ENCODE measurements at regions not wholly inside any gene's neighbourhood (a gene's known extent, or its start where the extent isn't known, plus 50 kb on each side); places are given as distances from the start of the nearest gene placed in this dataset.

GRCh38 chr10:44202952-44203351 lies 181.9 kb downstream of the CXCL12 start:
- CTCF ChIA-PET, result interaction anchor here (0.6 kb wide), 1 partner anchor 532 kb away, joined by 3 read pairs; no protein-coding TSS in a partner anchor
- no peak overlapping the region for H3K27ac ChIP-seq (ENCODE audit: low read depth, low read length)
- no peak for DNase-seq (ENCODE audit: low read depth, low spot score)
- POLR2A ChIA-PET, result no interaction called here
- no peak for TF ChIP-seq CTCF (IDR thresholded peaks at IDR 0.05; ENCODE audit: low read depth, low read length)
- H3K9me3 ChIP-seq (ENCODE audit: control insufficient read depth, insufficient read depth, low read length), result peaks cover 7% of the 10 kb centered on the region
- no peak overlapping the region for H3K4me3 ChIP-seq (ENCODE audit: low read depth, low read length)
- H3K27me3 ChIP-seq (ENCODE audit: control insufficient read depth, insufficient read depth, low read length), result peaks cover 4% of the 10 kb centered on the region

- peaks cover 3% of the 10 kb centered on the region for H3K27me3 ChIP-seq (ENCODE audit: control insufficient read depth, insufficient read depth, low read length)
- peaks cover 7% of the 10 kb centered on the region for H3K9me3 ChIP-seq (ENCODE audit: control insufficient read depth, insufficient read depth, low read length)
- ChIA-PET CTCF (interaction anchor here (0.7 kb wide), 1 partner anchor 50 kb away, joined by 6 read pairs; no protein-coding TSS in a partner anchor), POLR2A (no interaction called here)
- H3K27ac ChIP-seq (ENCODE audit: low read depth, low read length), result no peak overlapping the region
- H3K4me3 ChIP-seq (ENCODE audit: low read depth, low read length), result no peak overlapping the region
- TF ChIP-seq CTCF (IDR thresholded peaks at IDR 0.05; ENCODE audit: low read depth, low read length), result no peak
- no peak for DNase-seq (ENCODE audit: low read depth, low spot score)
These were observed 183.2 kb downstream of the CXCL12 start for GRCh38 chr10:44201656-44202055.

- CTCF ChIA-PET, result interaction anchor here (0.6 to 0.7 kb wide), 2 partner anchors 50 to 181 kb away, joined by 5 to 6 read pairs; no protein-coding TSS in a partner anchor
- Histone ChIP-seq H3K27ac (ENCODE audit: low read depth, low read length) (no peak overlapping the region), H3K27me3 (ENCODE audit: control insufficient read depth, insufficient read depth, low read length) (no peaks in the 10 kb centered on the region), H3K4me3 (ENCODE audit: low read depth, low read length) (no peak overlapping the region), H3K9me3 (ENCODE audit: control insufficient read depth, insufficient read depth, low read length) (peaks cover 7% of the 10 kb centered on the region)
- no peak for DNase-seq (ENCODE audit: low read depth, low spot score)
- POLR2A ChIA-PET, result no interaction called here
- no peak for TF ChIP-seq CTCF (IDR thresholded peaks at IDR 0.05; ENCODE audit: low read depth, low read length)
These were observed 183.9 kb downstream of the CXCL12 start for GRCh38 chr10:44201011-44201410.

- DNase-seq (ENCODE audit: low read depth, low spot score), result no peak
- Histone ChIP-seq H3K9me3 (ENCODE audit: control insufficient read depth, insufficient read depth, low read length) (peaks cover 7% of the 10 kb centered on the region), H3K27me3 (ENCODE audit: control insufficient read depth, insufficient read depth, low read length) (no peaks in the 10 kb centered on the region), H3K27ac (ENCODE audit: low read depth, low read length) (no peak overlapping the region), H3K4me3 (ENCODE audit: low read depth, low read length) (no peak overlapping the region)
- no peak for TF ChIP-seq CTCF (IDR thresholded peaks at IDR 0.05; ENCODE audit: low read depth, low read length)
- POLR2A ChIA-PET, result no interaction called here
- CTCF ChIA-PET, result no interaction called here
These were observed 184.8 kb downstream of the CXCL12 start for GRCh38 chr10:44199991-44200655.

GRCh38 chr10:44199267-44199666 lies 185.6 kb downstream of the CXCL12 start:
- Histone ChIP-seq H3K27ac (ENCODE audit: low read depth, low read length) (no peak overlapping the region), H3K9me3 (ENCODE audit: control insufficient read depth, insufficient read depth, low read length) (peaks cover 7% of the 10 kb centered on the region), H3K4me3 (ENCODE audit: low read depth, low read length) (no peak overlapping the region), H3K27me3 (ENCODE audit: control insufficient read depth, insufficient read depth, low read length) (no peaks in the 10 kb centered on the region)
- ChIA-PET CTCF (interaction anchor here (1.1 kb wide), 1 partner anchor 112 kb away, joined by 3 read pairs; no protein-coding TSS in a partner anchor), POLR2A (interaction anchor here (1.2 kb wide), 1 partner anchor 95 kb away, joined by 3 read pairs; no protein-coding TSS in a partner anchor)
- DNase-seq (ENCODE audit: low read depth, low spot score), result no peak
- no peak for TF ChIP-seq CTCF (IDR thresholded peaks at IDR 0.05; ENCODE audit: low read depth, low read length)
